OCI-LY7 (cell line): ENCODE measurements at regions not wholly inside any gene's neighbourhood (a gene's known extent, or its start where the extent isn't known, plus 50 kb on each side); places are given as distances from the start of the nearest gene placed in this dataset.

Experiments used
- EZH2phosphoT487 ChIP-seq: fragments of 200-600 bp; sonication (generic); IDR thresholded peaks from 2 replicates; pipeline ENCODE4 v1.6.1; 2018; ENCODE audit warnings: low read depth, borderline replicate concordance, mild to moderate bottlenecking, mixed run types, antibody characterized with exemption, low read length, moderate library complexity, mixed read lengths
- TF ChIP-seq, protein P1 (sequence below): fragments of 200-600 bp; sonication (generic); conservative IDR thresholded peaks from 2 replicates; pipeline ENCODE4 v1.5.1; 2014; ENCODE audit warnings: mild to moderate bottlenecking, antibody characterized with exemption, low read length, moderate library complexity, mixed read lengths

DNA sequence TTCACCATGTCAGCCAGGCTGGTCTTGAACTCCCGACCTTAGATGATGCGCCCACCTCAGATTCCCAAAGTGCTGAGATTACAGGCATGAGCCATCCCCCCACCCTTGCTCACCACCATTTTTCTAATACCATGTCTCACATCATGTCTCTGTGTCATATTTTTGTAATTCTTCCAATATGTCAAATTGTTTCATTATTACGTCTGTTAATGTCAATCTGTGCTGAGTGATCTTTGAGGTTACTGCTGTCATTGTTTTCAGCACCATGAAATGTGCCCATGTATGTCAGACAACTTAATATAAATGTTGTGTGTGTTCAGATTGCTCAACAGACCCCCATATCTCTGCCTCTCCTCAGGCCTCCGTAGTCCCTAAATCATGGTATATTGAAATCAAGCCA lies 923.6 kb downstream of the NLGN4Y start:
- TF ChIP-seq, protein P1, sequence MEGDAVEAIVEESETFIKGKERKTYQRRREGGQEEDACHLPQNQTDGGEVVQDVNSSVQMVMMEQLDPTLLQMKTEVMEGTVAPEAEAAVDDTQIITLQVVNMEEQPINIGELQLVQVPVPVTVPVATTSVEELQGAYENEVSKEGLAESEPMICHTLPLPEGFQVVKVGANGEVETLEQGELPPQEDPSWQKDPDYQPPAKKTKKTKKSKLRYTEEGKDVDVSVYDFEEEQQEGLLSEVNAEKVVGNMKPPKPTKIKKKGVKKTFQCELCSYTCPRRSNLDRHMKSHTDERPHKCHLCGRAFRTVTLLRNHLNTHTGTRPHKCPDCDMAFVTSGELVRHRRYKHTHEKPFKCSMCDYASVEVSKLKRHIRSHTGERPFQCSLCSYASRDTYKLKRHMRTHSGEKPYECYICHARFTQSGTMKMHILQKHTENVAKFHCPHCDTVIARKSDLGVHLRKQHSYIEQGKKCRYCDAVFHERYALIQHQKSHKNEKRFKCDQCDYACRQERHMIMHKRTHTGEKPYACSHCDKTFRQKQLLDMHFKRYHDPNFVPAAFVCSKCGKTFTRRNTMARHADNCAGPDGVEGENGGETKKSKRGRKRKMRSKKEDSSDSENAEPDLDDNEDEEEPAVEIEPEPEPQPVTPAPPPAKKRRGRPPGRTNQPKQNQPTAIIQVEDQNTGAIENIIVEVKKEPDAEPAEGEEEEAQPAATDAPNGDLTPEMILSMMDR: no peak
- TF ChIP-seq EZH2phosphoT487: no peak
